ENCODE measurements at regions not wholly inside any gene's neighbourhood (a gene's known extent, or its start where the extent isn't known, plus 50 kb on each side); places are given as distances from the start of the nearest gene placed in this dataset.

GRCh38 chr18:7485616-7486015 lies 81.5 kb upstream of the PTPRM start:
- no peak for TF ChIP-seq CTCF (conservative IDR thresholded peaks at IDR 0.05 in 1 of 2, IDR thresholded peaks at IDR 0.05 in 1 of 2; ENCODE audit: extremely low read depth in 1 of 2, insufficient read depth in 1 of 2, low read depth in 1 of 2, low read length in 2 of 2)
- no peak for TF ChIP-seq EZH2 (IDR thresholded peaks at IDR 0.05; ENCODE audit: borderline replicate concordance, low read length)
